NCI-H2107 treated with DMSO at 0.1 percent for 48 hours (cell line): ENCODE measurements at regions not wholly inside any gene's neighbourhood (a gene's known extent, or its start where the extent isn't known, plus 50 kb on each side); places are given as distances from the start of the nearest gene placed in this dataset.

ENCODE experiments used
- DNase-seq: peaks from one replicate; lab custom pipeline; 2025; ENCODE audit not compliant: unreplicated experiment; lab: John Stamatoyannopoulos, UW

DNA sequence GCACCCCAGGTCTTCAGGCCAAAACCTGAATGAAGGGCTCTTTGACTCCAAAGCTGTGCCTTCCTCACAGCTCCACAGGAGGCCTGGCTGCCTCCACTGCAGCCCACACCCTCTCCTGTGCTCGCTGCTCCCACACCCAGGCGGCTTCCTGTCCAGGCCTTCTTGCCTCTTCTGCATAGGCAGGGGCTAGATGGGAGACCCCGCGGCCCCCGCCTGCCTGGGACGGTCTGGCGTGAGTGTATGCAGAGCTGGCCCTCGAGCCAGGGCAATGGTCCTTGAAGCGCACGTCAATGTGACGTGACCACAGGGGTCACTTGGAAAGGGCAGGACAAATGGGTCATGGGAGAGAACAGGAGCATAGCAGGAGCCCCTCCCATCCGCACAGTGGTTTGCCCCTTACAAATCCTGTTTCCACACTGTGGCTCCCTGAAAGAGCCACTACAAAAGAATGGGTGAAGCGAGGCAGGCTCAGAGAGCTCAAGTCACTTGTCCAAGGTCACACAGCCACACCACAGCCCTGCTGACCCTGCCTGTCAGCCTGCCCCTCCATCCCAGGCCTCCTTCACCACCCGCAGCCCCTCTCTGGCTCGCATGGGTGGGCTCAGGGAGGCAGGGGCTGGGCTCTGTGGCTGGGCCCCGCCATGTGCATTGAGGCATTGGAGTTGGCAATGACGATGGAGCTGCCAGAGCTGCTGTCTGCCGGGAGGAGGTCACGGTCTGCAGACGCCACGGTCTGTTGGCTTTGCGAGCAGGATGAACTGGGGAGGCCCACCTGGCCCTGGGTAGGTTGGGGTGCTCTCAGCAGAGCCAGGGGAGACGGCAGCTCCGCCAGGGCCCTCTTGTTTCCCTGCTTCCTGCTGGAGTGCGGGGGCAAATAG is 71.2 kb upstream of the WNT11 start:
- DNase-seq = no peak

DNA sequence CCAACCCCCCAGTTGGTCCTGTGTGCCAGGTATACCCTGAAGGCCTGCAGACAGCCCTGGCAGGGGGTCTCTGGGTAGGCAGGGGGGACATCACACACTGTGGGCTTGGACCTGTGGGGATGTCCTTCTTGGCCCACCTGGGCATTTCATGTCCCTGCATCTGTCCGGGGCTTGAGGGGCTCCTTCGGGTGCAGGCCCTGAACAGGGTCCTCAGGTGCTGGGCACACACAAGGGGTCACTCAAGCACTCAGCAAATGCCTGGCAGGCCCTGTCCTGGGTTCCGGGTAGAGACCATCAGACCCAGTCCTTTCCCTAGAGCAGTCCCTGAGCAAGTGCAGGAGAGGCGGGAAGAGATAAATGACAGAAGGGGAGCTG is 70.5 kb upstream of the WNT11 start:
- no peak for DNase-seq

DNA sequence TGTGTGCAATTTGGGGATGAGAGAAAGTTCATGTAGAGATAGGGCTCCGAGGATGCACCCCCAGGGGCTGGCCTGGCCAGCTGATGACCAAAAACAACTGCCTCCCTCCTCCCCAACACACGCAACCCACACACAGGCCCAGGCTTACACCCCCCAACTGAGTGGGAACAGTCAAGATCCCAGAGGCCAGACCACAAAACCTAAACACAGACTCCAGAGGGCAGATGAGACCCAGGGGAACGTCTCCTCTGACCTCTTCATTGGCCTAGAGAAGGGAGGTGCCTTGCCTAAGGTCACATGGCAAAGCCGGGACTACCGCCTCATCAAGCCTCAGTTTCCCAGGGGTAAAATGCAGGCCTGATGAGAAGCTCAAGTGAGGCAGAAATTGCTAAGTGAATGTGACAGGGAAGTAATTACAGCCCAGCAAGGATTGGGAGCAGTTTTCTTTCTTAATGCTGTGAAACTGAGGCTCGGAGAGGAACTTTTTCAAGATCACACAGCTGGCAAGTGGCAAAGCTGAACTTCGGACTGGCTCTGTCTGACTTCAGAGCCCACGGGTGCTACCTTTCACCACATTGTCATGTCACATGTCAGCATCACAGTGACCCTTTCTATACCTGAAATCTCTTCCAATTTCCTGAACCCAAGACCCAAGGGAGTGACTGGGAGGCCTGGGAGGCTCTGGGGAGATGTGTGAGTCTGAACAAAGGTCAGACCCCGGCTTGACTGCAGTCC is 69.9 kb upstream of the WNT11 start:
- DNase-seq = no peak

DNA sequence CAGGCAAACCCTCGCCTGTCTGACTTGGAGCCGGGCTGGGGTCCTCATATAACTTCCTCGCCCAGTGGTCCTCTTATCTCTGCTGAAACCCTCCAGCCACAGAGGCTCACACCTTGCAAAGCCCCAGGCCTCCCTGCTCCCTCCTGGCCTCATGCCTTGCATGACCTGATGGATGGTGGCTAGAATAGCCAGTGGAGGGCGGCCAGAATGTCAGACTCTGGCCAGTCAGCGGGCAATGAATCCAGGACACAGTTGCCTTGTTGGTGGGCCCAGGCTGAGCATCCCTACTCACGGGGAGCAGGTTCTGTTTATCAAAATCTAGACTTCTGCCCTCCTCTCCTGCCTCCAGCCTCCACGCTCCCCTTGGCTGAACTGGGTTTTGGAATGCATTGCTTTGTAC is 69.1 kb upstream of the WNT11 start:
- no peak for DNase-seq

DNA sequence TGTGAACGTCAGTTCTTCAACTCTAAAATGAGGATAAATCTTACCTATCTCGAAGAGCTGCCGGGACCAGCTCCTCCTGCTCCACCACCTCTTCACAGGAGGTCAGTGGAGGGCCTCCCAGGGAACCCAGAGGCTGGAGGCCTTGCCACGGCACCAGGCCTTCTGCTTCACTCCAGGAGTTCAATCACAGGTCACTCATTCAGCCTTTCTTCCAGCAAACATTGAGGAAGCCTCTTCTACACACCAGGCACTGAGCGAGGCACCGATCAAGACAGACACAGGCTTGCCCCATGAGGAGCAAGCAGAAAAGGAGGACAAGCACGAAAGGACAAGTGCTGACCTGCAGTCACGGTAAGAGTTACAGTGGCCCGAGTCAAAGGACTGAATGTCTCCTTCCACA is 64.8 kb upstream of the WNT11 start:
- DNase-seq = no peak

DNA sequence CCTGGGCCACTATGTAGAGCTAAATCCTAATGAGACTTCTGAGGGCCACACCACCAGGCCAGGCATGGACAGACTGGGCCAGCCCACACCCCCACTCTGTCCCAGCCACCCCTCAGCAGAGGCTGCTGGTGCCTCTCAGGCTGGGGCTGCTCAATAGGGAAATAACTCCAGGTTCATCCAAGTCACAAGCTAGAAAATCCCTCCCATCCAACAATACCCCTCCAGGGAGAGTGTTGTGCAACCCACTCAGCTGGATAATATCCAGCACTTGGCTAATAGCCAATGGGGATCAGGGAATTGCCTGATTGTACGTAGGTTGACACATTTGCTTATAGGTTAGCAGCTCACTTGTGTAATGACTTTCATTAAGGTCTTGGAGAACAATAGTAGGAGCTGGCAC is 64.1 kb upstream of the WNT11 start:
- DNase-seq = no peak

DNA sequence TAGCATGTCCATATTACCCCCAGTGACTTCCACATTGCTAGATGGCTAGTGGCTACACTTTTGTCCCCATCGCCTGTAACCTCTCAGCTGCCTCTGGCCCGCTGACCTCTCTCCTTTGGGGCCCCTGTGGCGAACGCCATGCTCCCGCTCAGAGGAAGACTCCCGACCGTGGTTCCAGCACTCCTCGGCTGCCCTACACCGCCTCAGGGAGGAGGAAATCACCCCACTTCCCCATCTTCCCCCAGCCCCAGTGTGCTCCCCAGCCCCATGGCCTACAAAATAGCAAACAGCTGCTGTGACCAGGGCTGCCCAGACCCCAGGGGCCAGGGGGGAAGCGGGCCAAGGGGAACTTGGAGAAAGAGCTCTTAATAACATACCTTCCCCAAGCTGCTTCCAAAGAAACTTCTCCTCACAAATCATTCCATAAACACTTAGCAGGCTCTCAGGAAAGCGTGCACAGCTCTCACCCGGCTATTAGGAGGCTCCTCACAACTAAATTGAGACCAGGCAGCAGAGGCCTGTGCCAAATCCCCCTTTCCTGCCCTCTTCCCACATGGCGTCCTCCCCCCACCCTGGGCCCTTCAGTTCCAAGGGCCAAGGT is 63.5 kb upstream of the WNT11 start:
- DNase-seq = no peak

DNA sequence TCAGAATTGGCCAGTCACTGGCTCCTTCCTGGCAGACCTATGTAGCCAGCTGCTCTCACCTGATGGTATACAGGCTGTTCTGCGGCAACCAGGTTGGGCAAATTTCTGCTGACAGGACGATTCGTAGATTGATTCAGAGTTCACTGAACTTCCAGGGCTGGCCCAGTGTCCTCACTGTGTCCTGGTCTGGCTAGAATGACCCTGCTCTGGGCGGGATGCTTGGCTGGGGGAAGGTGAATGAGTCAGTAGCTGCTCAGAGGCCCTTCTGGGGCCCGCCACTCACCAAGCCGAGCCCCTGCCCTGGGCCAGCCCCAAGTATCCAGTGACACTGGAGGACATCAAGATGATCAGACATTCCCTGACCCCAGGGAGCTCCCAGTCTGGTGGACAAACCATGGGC is 62.9 kb upstream of the WNT11 start:
- DNase-seq = no peak

DNA sequence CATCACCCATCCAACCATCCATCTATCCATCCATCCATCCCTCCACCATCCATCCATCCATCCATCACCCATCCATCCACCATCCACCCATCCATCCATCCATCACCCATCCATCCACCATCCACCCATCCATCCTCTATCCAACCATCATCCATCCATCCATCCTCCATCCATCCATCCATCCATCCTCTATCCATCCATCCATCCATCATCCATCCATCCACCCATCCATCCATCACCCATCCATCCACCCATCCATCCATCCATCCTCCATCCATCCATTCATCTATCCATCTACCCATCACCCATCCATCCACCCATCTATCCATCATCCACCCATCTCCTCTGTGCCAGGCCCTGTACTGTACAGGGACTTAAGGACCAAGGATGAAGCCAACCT is 62.2 kb upstream of the WNT11 start:
- DNase-seq = no peak

DNA sequence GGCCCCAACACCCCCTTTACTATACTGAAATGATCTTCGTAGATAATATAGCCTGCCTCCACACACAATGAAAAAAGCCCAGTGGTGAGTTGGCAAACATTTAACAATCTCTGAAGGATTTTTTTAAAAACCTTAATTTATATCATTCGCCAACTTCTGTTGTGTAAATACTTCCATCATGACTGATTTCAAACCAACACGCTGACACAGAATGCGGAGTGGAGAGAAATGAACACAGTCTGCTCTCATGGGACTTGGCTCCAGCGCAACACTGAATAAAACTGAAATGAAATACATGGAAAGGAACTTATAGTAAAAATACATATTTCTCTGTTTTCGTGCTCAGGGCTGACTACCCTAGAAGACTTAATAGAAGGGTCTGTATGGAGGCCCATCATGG is 61.3 kb upstream of the WNT11 start:
- no peak for DNase-seq

DNA sequence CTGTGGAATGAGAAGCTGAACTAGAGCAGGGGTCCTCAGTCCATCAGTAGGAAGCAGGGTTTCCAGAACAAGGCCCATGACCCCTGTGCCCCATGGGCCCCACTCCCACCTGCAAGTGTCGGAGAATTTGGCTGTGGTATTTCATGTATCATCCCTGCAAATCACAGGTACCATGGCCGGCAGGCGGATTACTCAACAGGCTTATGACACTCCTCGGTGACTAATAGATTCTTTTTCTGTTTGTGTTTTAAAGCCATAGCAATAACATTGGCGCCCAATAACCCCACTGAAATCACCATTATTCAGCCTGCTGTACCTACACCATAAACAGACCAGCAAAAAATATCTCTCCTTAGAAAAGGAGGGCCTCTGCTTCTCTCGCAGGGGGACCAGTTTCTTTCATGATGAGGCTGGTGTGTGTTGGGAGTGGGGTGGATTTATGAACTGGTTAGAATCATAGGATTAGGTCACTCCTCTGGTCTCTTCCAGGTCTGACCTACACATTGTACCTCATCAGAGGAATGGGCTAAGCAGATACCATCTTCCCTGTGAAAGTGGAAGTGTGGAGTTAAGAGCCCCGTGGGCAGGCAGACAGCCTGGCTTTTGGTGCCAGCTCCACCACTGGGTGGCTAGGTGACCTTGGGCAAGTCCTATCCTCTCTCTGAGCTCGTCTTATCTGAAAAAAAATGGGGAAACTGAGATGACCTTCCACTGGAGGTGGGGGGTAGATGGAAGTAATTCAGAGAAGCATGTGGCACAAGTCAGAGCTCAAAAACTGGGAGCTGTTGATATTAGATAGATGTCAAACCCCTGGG is 60.2 kb upstream of the WNT11 start:
- DNase-seq = no peak

DNA sequence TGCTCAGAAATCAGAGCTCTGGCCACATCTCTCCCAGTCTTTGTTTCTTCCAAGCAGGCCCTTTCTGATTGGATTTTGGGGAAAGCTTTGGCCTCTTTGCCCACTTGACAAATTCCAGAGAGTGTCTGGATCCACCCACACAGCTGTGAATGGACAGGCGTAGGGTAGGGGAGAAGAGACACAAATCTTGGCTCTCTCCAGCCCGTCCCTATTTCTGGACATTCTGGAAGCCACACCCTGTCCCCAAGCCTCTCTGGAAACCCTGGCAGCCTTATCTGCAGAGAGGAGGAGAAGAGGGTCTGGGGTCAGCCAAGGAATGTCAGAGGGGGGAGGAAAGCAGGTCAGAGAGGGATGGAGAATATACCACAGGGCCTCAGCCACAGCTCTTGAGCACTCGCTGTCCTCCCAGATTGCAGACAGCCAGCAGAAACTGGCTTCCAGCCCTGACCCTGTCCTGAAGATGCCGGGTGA is 59.5 kb upstream of the WNT11 start:
- no peak for DNase-seq

DNA sequence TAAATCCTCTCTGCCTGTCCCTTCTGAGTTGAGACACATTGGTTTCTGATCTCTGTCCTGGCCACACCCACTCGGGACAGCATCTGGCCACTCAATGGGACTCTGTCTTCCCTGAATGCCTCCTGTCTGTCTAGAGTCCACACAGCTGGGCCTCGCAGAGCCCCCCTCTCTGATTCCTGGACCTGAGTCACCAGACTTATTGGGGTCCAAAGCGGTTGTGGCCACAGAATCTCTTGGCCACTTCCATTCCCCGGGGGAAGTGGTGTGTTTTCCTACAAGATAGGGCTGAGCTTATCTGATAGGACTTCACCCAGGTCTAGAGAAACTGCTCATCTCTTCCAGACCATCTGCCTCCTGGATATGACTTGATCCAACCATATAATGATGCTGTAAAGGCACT is 57.4 kb upstream of the WNT11 start:
- no peak for DNase-seq

DNA sequence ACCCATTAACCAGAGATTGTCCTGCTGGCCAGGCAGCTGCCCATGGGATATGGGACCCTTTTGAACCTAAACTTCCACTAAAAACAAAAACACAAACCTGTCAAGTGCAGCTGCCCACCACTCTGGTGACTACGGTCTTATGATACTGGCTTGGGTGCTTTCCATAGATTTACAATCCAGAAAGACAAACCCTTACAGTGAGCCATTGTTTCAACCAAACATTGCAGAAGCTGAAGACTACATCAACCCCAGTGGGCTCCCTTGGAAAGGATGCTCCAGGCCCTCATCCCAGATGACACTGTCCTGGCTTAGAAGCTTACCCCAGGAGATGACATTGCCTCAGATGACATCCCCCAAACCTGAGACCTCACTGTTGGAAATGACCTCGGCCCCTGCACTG is 56.9 kb upstream of the WNT11 start:
- no peak for DNase-seq

DNA sequence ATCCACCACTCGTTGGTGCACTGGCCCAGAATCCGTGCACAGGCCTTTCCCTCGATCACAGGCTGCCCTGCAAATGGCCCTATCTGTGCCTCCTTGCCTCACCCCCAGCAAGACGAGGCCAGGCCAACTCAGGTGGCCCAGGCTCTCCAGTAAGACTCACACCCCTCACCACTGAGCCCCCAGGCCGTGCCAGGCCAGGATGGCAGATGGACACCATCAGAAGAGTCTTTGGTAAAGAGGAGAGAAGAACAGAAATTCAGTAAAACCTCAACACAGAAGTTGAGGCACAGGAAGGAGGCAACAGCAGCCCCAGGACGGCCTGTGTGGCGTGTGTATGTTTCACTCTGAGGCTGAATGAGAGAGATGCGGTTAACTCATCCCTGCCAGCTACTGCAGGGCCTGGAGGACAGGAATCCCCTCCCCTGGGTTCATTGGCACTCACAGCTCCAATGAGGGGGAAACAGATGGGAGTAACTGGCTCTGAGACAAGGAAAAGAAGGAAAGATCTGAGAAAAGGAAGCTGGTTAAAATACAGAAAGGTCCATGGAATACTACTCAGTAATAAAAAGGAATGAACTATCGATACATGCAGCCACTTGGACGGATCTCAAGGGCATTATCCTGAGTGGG is 54.1 kb upstream of the WNT11 start:
- no peak for DNase-seq

DNA sequence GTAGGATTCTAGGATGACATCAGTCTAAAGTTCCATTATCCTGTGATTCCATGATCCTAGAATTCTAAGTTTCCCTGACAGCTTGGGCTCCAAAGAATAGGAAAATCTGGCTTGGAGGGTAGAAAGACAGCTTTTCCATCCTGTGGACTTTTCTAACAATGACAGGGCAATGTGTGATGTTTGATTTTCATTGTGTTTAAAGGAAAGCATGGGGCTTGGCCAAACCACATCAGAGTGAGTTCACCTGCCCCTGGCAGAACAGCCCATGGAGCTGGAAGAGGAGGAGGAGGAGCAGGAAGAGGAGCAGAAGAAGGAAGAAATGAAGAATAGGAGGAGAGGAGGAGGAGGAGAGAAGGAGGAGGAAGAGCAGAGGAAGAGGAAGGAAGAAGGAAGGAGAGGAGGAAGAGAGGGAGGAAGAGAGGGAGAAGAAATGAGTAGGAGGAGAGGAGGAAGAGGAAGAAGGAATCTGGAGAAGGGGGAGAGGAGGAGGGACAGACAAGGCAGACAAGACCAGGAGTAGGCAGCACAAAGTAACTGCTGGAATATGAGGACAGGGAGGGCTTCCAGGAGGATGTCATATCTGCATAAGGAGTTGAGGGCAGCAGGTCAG is 53.1 kb upstream of the WNT11 start:
- DNase-seq = no peak

DNA sequence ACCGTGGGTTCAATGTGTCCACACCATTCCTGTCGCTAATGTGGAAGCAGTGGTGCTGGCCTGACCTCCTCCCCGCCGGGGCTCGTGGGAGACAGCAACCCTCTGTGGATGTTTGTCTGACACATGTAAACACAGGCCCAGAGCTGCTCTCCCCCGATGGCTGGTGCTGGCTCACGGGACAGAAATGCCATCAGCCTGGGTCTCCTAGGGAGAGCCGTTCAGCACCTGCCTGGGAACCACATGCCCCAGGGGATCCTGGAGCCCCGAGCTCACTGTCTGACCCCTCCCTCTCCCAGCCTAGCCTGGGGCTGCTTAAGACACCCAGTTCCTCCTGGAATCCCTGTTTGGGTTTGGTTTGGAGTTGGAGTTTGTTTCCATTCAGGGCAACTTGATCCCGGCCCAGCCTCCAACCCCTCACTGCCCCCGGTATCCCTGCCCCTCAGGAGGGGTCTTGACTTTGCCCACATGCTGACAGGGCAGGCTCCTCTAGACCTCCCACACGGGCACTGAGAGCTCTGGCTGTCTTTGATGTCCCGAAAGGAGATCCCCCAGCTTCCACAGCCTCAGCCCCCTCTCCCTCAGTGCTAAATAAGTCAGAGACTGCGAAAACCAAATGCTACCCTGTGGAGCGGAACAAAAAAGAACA is 50.9 kb upstream of the WNT11 start:
- DNase-seq = peak; percentile 33

DNA sequence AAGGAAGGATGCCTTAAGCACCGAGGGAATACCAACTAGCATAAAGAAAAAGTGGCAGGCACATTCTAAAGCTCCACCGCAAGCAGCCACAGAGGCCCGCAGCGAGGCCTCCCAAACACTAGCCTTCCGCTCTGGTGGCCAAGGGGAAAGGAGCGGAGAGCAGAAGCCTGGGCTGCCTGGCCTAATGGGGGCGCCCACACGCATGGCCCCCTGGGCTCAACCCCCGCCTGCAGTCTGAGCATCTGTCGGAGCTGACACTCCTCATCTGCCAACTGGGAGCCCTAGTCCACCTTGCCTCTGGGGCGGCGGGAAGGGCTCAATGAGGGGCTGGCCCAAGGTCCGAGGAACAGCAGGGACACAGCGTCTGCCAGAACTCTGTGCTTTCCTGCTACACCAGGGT is 50.1 kb upstream of the WNT11 start:
- DNase-seq = no peak
